ENCODE measurements at regions not wholly inside any gene's neighbourhood (a gene's known extent, or its start where the extent isn't known, plus 50 kb on each side); places are given as distances from the start of the nearest gene placed in this dataset.

- 16 to 20% (median 19%) methylated on average over 12 of the region's 12 CpGs for WGBS, 3 donors
- Histone ChIP-seq H3K4me3 (no peak overlapping the region), H3K27me3 (no peaks in the 10 kb centered on the region), H3K9me3 (no peaks in the 10 kb centered on the region), H3K27ac (no peak overlapping the region), H3K36me3 (no peaks in the 10 kb centered on the region), H3K4me1 (ENCODE audit: insufficient read depth) (peaks cover 9% of the 10 kb centered on the region)
- peak; percentile 42 to 79 (median 59) for DNase-seq
- intact Hi-C loops (cut with DNase I), result no loop called here
- TF ChIP-seq POLR2A (IDR thresholded peaks at IDR 0.05), result no peak
These were observed 216.8 kb upstream of the DTNBP1 start for GRCh38 chr6:15879371-15880261.

- H3K4me1 ChIP-seq (ENCODE audit: insufficient read depth), result peaks cover 4% of the 10 kb centered on the region
- TF ChIP-seq EP300 (IDR thresholded peaks at IDR 0.05) (no peak), POLR2A (IDR thresholded peaks at IDR 0.05) (no peak), CTCF (IDR thresholded peaks at IDR 0.05) (no peak)
- H3K4me3 ChIP-seq, result no peak overlapping the region
- no peaks in the 10 kb centered on the region for H3K9me3 ChIP-seq
- intact Hi-C loops (cut with DNase I), result no loop called here
- H3K36me3 ChIP-seq, result no peaks in the 10 kb centered on the region
- DNase-seq, result no peak
- no peaks in the 10 kb centered on the region for H3K27me3 ChIP-seq
- WGBS, 3 donors, result 79 to 89% (median 88%) methylated on average over 2 of the region's 2 CpGs
- H3K27ac ChIP-seq, result no peak overlapping the region
These were observed 214.4 kb upstream of the DTNBP1 start for GRCh38 chr6:15877231-15877630.

- intact Hi-C loops (cut with DNase I), result no loop called here
- H3K27ac ChIP-seq, result no peak overlapping the region
- H3K9me3 ChIP-seq, result no peaks in the 10 kb centered on the region
- 89 to 91% (median 91%) methylated on average over 3 of the region's 3 CpGs for WGBS, 3 donors
- TF ChIP-seq EP300 (IDR thresholded peaks at IDR 0.05) (no peak), POLR2A (IDR thresholded peaks at IDR 0.05) (no peak), CTCF (IDR thresholded peaks at IDR 0.05) (no peak)
- H3K36me3 ChIP-seq, result no peaks in the 10 kb centered on the region
- no peak overlapping the region for H3K4me3 ChIP-seq
- no peaks in the 10 kb centered on the region for H3K27me3 ChIP-seq
- peaks cover 4% of the 10 kb centered on the region for H3K4me1 ChIP-seq (ENCODE audit: insufficient read depth)
- no peak for DNase-seq
These were observed 213.6 kb upstream of the DTNBP1 start for GRCh38 chr6:15876406-15876805.

- Histone ChIP-seq H3K4me3 (no peak overlapping the region), H3K4me1 (ENCODE audit: insufficient read depth) (peaks cover 4% of the 10 kb centered on the region), H3K36me3 (no peaks in the 10 kb centered on the region), H3K27ac (no peak overlapping the region), H3K9me3 (no peaks in the 10 kb centered on the region), H3K27me3 (no peaks in the 10 kb centered on the region)
- 96 to 100% (median 100%) methylated on average over 1 of the region's 1 CpG for WGBS, 3 donors
- DNase-seq, result no peak
- TF ChIP-seq EP300 (IDR thresholded peaks at IDR 0.05), result no peak
- no peak for TF ChIP-seq CTCF (IDR thresholded peaks at IDR 0.05)
- TF ChIP-seq POLR2A (IDR thresholded peaks at IDR 0.05), result no peak
- intact Hi-C loops (cut with DNase I), result no loop called here
These were observed 213.0 kb upstream of the DTNBP1 start for GRCh38 chr6:15875797-15876196.

- 84 to 90% (median 86%) methylated on average over 3 of the region's 3 CpGs for WGBS, 3 donors
- no peak for DNase-seq
- intact Hi-C loops (cut with DNase I), result no loop called here
- TF ChIP-seq POLR2A (IDR thresholded peaks at IDR 0.05), result no peak
- TF ChIP-seq EP300 (IDR thresholded peaks at IDR 0.05), result no peak
- TF ChIP-seq CTCF (IDR thresholded peaks at IDR 0.05), result no peak
- Histone ChIP-seq H3K27me3 (no peaks in the 10 kb centered on the region), H3K4me1 (ENCODE audit: insufficient read depth) (peaks cover 4% of the 10 kb centered on the region), H3K9me3 (no peaks in the 10 kb centered on the region), H3K36me3 (no peaks in the 10 kb centered on the region), H3K27ac (no peak overlapping the region), H3K4me3 (no peak overlapping the region)
These were observed 212.0 kb upstream of the DTNBP1 start for GRCh38 chr6:15874821-15875220.

All from ovary (tissue), 7 donors.